GM21529 (cell line): ENCODE measurements at regions not wholly inside any gene's neighbourhood (a gene's known extent, or its start where the extent isn't known, plus 50 kb on each side); places are given as distances from the start of the nearest gene placed in this dataset.
"Not testable (repeated sequence)": the region's sequence is repeated elsewhere in the genome, so short reads cannot be mapped to it uniquely, and the experiment has no call there.

Source experiments
- ATAC-seq: cut with Tn5 transposase; IDR thresholded peaks from one replicate; pipeline ENCODE4 v1.9.1; 2021; ENCODE audit not compliant: unreplicated experiment

- ATAC-seq, result no peak
Observed at GRCh38 chr10:108582888-108583287, 1340.4 kb downstream of the XPNPEP1 start.

- no peak for ATAC-seq
Observed at GRCh38 chr10:108582387-108582786, 1340.9 kb downstream of the XPNPEP1 start.

- no peak for ATAC-seq
Observed at GRCh38 chr10:108578258-108578657, 1345.1 kb downstream of the XPNPEP1 start.

GRCh38 chr10:108574233-108574632, 1349.1 kb downstream of the XPNPEP1 start:
- ATAC-seq, result no peak

GRCh38 chr10:108568824-108569223, 1354.5 kb downstream of the XPNPEP1 start:
- ATAC-seq, result no peak

- peak; percentile 70 for ATAC-seq
Observed at GRCh38 chr10:108567899-108568752, 1355.2 kb downstream of the XPNPEP1 start.

- ATAC-seq, result no peak
Observed at GRCh38 chr10:108566316-108567107, 1356.8 kb downstream of the XPNPEP1 start.

GRCh38 chr10:108562105-108562504, 1361.2 kb downstream of the XPNPEP1 start:
- no peak for ATAC-seq

- no peak for ATAC-seq
Observed at GRCh38 chr10:108561649-108562048, 1361.7 kb downstream of the XPNPEP1 start.

GRCh38 chr10:108560488-108560887, 1362.8 kb downstream of the XPNPEP1 start:
- no peak for ATAC-seq

- ATAC-seq, result no peak
Observed at GRCh38 chr10:108556186-108556585, 1367.1 kb downstream of the XPNPEP1 start.

- peak; percentile 79 for ATAC-seq
Observed at GRCh38 chr10:108545921-108546320, 1377.4 kb downstream of the XPNPEP1 start.

- peak; percentile 79 for ATAC-seq
Observed at GRCh38 chr10:108544500-108545120, 1378.7 kb downstream of the XPNPEP1 start.

- not testable (repeated sequence) for ATAC-seq
Observed at GRCh38 chr10:108533551-108533950, 1369.0 kb upstream of the SORCS1 start.

- no peak for ATAC-seq
Observed at GRCh38 chr10:108523016-108523800, 1358.7 kb upstream of the SORCS1 start.

GRCh38 chr10:108521827-108522492, 1357.5 kb upstream of the SORCS1 start:
- ATAC-seq, result no peak

- ATAC-seq, result no peak
Observed at GRCh38 chr10:108515821-108516220, 1351.3 kb upstream of the SORCS1 start.

GRCh38 chr10:108500396-108500795, 1335.9 kb upstream of the SORCS1 start:
- no peak for ATAC-seq

GRCh38 chr10:108496106-108496505, 1331.6 kb upstream of the SORCS1 start:
- no peak for ATAC-seq

- no peak for ATAC-seq
Observed at GRCh38 chr10:108490944-108491343, 1326.4 kb upstream of the SORCS1 start.
